Activated CD4-positive, alpha-beta T cell treated with anti-CD3 and anti-CD28 coated beads for 48 hours (primary cell): ENCODE measurements at regions not wholly inside any gene's neighbourhood (a gene's known extent, or its start where the extent isn't known, plus 50 kb on each side); places are given as distances from the start of the nearest gene placed in this dataset.
"Not testable (repeated sequence)": the region's sequence is repeated elsewhere in the genome, so short reads cannot be mapped to it uniquely, and the experiment has no call there.

ENCODE experiments used
- DNase-seq: peaks from one replicate; pipeline ENCODE4 v3.0.0-alpha.2; 2020

DNA sequence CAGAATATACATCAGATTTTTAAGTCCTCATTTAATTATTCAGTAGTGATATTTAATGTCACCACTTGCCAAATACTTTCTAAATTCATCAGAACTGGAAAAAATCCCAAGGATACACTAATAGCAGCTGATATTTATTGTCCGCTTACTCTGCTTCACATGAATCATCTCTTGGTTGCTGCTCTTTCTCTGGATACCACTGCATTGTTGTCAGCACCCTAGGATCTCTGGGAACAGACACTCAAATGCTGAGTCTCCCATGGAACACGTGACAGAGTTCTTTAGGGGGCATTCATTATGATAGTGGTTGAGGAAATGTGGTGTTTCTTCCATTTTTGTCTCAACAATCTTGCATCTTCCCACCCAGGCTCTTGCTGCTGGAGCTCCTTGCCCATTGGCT lies 318.0 kb downstream of the RFPL4B start:
- no peak for DNase-seq

DNA sequence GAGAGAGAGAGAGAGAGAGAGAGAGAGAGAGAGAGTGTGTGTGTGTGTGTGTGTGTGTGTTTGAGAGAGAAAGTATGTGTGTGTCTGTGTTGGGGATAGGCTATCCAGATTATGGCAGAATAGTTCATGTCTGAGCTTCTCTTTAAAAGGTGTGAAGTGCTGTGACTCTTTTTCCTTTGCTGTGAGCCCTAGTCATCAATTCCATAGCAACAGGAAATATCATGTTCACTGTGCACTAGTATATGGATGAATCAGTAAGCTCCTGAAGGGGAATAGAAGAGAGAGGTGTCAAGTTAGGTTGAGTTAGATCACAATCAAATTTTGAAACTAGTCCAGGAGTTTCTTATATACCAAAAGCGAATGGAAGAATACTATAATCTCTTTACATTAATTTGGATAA lies 318.7 kb downstream of the RFPL4B start:
- DNase-seq, result no peak

DNA sequence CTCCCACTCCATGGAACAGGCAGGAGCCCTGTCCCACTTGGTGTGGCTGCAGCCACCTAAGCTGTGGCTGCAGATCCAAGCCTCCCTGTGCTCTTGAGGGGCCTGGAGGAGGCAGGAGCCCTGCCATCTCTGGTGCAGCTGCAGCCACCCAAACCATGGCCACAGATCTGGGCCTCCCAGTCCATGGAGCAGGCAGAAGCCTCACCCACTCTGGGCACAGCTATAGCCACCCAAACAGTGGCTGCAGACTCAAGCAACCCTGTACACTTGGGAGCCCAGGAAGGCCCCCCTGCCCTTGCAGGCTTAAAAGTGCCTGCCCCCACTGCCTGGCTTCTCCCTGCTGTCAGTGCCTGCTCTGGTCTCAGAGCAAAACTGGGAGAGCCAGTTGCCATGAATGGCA lies 320.3 kb downstream of the RFPL4B start:
- no peak for DNase-seq

DNA sequence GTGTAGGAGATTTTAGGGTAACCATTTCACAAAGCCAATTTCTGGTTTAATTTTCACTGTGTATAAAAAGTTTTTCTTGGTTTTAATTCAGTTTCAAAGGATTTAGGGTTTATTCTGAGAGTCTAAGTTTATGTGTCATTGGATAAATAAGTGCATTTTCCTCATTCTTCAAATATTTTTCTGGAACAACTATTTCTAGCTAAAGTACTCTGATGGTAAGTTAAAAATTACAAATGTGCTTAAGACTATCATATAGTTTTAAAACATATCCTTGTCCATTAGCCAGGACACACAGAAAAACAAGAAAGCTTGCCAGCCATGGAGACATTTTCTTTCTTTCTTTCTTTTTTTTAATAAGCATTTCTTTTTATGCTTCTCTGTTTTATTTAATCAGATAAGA lies 333.0 kb downstream of the RFPL4B start:
- DNase-seq, result no peak

DNA sequence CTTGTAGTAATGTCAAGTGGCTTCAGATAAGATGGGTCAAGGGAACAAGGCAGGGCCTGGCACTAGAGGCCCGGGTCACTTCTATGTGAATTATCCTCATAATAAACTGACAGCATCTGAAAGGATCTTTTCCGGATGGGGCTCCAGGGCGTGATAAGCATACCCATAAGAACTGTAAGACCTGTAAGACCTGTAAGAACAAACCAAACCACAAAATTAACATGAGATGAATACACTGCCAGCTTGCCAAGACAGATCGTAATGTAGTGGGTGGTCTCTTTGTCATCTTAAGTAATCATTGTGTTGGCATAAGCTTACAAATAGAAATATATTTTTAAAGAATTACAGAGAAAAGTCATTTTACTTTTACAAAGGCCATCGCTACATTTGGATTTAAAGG lies 334.9 kb downstream of the RFPL4B start:
- no peak for DNase-seq

DNA sequence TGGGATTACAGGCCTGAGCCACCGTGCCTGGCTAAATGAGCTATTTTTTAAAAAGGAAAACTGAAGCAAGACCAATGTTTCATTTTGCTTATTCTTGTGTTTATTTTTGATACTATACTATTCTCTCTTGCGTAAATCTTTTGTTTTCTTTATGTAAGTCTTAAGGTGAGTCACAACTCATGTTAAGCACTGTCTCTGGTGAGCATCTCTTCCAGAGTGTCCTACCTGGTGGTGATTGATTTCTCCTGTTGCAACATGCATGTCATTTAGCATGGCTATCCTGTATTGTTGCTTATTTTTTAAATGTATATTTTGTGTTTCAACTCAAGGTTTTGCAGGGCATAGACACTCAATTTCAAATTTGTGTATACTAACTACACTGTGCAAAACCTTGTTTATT lies 336.0 kb downstream of the RFPL4B start:
- DNase-seq, result no peak

DNA sequence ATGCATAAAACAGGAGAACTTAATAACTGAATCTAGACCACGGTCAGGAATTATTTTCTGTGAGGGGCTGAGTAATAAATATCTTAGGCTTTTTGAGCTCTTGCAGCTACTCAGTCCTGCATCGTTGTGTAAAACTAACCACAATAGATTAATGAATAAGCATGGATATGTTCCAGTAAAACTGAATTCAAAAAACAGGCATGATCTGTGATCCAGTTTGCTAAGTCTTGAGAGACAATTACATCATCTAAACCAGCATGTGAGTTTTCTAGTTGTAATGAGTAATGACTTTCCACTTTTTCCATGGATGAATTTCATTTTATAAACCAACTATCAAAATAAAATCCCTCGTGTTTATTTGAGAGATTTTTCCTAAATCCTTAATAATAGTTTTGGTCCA lies 336.8 kb downstream of the RFPL4B start:
- DNase-seq, result no peak

DNA sequence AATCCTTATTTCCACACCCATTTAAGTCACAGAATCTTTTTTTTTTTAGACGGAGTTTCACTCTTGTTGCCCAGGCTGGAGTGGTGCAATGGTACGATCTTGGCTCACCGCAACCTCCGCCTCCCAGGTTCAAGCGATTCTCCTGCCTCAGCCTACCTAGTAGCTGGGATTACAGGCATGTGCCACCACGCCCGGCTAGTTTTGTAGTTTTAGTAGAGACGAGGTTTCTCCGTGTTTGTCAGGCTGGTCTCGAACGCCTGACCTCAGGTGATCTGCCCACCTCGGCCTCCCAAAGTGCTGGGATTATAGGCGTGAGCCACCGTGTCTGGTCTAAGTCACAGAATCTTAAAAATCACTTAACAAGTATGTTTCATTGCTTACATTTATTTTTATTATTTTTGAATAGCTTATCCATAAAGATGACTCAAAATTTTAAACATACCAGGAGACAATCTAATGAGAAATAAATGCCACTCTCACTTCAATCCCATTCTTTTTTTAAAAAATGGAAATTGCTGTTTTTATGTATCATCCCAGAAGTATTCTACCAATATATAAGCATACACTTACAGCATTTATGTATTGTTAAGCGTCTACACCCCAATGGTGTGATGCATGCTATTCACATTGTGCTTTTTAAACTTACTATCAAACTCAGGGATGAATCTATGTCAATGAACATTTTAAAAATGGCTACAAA lies 338.5 kb downstream of the RFPL4B start:
- DNase-seq, result not testable (repeated sequence)

DNA sequence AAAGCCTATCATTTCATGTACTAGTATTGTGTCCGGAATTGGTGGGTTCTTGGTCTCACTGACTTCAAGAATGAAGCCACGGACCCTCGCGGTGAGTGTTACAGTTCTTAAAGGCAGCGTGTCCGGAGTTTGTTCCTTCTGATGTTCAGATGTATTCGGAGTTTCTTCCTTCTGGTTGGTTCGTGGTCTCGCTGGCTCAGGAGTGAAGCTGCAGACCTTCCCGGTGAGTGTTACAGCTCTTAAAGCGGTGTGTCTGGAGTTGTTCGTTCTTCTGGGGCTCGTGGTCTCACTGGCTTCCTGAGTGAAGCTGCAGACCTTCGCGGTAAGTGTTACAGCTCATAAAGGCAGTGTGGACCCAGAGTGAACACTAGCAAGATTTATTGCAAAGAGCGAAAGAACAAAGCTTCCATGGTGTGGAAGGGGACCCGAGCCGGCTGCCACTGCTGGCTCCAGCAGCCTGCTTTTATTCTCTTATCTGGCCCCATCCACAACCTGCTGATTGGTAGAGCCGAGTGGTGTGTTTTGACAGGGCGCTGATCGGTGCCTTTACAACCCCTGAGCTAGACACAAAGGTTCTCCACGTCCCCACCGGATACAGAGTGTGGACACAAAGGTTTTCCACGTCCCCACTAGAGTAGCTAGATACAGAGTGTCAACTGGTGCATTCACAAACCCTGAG lies 341.5 kb downstream of the RFPL4B start:
- not testable (repeated sequence) for DNase-seq

DNA sequence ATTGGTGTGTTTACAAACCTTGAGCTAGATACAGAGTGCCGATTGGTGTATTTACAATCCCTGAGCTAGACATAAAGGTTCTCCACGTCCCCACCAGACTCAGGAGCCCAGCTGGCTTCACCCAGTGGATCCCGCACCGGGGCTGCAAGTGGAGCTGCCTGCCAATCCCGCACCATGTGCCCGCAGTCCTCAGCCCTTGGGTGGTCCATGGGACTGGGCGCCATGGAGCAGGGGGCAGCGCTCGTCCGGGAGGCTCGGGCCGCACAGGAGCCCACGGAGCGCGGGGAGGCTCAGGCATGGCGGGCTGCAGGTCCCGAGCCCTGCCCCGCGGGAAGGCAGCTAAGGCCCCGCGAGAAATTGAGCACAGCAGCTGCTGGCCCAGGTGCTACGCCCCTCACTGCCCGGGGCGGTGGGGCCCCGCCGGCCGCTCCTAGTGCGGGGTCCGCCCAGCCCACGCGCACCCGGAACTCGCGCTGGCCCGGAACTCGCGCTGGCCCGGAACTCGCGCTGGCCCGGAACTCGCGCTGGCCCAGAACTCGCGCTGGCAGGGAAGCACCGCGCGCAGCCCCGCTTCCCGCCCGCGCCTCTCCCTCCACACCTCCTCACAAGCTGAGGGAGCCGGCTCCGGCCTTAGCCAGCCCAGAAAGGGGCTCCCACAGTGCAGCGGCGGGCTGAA lies 342.2 kb downstream of the RFPL4B start:
- not testable (repeated sequence) for DNase-seq

DNA sequence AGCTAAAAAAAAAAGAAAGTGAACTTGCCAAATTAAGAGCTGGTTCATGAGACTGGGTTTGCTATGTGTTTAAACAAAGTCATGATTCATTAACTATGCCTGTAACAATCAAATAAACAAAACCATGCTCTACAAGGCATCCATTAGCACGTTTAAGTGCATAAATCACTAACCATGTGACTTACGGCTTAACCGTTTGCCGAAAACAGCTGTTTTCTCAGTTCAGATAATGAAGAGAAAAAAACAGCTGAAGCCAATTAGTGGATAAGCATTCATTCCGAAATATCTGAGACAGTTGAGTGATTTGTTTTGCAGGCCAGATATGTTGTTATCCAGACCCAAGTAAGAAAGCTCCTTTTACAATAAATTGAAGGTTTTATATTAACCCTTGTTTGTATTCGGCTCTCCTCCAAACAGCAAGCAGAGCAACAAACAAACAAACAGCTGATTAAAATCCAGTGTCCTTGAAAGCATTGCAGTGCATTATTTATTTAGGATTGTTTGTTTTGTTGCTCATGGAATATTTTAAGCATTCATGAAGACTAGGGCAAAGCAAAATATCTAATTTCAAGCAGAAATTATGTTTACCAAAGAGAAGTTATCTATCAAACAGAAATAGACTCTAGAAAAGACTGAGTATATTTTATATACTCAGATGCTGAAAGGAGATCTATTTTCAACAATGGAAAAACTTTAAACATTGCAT lies 343.5 kb downstream of the RFPL4B start:
- DNase-seq, result no peak

DNA sequence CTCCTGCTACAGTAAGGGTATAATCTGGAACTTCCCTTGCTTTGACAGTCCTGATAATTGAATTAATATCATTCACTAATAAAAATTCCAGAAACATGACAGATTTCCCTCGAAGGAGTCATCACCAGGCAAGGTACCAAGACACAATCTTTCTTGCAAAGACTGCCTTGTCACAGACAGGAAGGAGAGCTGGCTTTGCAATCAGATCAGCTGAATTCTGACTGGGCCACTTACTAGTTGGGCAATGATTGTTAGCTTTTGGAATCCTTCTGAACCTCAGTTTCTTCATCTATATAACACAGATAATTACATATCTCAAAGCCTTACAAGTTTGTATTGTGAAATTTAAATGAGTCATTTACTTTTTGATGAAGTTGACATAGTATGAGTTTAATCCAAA lies 344.2 kb downstream of the RFPL4B start:
- DNase-seq, result no peak

DNA sequence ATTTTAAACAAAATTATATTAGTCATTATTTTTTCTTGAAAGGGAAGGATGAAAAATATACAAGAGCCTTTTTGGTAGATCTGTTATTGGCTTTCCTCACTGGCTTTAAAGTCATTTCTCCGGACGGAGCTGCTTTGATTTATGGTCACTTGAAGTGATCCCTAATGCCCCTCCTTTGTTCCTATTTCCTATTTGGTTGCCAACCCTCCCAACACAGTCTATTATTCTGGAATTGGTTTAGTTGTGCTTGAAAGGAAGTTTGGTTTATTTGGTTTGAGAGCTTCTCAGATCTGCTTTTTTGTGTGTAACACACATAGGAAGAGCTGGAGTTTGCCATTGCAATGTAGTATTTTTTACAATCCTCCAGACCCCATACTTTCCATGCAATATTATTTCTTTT lies 347.9 kb downstream of the RFPL4B start:
- no peak for DNase-seq

DNA sequence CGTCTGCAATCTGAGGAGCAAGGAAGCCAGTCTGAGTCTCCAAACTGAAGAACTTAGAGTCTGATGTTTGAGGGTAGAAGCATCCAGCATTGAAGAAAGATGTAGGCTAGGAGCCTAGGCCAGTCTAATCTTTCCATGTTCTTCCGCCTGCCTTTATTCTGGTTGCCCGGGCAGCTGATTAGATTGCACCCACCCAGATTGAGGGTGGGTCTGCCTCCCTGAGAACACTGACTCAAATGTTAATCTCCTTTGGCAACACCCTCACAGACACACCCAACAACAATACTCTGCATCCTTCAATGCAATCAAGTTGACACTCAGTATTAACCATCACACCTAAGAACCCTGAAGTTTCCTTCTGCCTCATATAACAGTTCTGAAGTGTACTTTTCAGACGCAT lies 350.1 kb downstream of the RFPL4B start:
- no peak for DNase-seq

DNA sequence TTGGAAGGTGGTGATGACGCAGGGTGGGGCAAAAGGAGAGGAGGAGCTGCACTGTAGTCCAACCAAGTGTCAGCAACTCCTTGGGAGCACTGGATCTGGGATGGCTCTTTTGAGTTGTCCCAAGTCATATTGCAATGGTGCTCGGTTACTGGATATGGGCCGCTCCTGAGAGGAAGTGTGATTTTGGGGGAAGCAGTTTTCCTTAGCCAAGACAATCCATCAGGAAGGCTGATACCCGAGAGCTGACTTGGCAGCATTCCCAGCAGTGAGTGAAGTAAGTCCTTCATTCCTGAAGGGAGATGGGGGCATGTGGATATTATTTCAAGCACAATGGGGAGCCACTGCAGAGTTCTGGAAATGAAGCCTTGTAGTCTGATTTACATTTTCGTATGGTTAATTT lies 354.1 kb downstream of the RFPL4B start:
- DNase-seq, result no peak

DNA sequence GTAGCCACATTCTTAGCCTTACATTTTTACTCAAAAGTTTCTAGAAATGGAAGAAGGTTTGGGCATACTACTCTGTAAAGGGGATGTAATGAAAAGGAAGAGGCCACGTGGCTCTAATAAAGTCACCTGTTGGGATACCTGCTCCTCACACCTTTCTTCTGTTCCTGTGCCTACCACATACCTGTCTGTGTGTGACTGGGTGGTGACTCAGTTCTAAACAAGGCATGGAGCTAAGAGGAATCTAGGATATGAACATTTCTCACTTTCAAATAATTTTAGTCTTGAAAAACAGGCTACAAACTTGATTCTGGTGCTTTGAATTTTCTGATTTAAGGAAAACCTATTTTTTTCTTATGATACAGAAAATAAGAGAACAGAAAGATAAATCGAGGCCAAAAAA lies 363.6 kb downstream of the RFPL4B start:
- no peak for DNase-seq

DNA sequence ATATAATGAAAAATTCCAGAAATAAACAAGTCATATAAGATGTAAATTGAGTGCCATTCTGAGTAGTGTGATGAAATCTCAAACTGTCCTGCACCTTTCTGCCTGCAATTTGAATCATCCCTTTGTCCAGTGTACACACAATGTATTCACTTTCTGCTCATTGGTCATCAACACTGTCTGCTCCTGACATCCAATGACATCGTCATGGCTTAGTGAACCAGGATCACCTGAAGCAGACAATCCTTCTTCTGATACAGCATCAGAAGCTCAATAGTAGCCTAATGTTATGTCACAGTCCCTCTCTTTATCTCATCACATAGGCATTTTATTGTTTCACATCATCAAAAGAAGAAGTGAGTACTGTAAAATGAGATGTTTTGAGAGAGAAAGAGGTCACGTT lies 366.3 kb downstream of the RFPL4B start:
- no peak for DNase-seq

DNA sequence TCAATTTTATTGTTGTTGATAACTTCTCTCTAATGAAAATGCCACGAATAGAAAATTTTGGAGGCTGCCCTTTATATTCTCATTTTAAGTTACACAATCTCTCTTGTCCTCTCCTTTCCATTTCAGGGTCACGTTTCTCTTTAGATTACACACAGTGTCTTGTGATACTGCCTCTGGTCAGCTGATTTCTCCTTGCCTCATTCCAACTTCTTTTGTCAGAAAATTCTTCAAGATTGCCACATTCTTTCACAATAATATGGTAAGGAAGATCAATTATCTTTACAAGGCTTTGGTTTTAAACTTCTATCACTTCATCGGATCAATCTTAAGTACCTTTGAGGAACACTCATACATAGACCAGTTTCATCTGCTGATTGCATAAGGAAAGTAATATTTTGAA lies 370.3 kb downstream of the RFPL4B start:
- no peak for DNase-seq

DNA sequence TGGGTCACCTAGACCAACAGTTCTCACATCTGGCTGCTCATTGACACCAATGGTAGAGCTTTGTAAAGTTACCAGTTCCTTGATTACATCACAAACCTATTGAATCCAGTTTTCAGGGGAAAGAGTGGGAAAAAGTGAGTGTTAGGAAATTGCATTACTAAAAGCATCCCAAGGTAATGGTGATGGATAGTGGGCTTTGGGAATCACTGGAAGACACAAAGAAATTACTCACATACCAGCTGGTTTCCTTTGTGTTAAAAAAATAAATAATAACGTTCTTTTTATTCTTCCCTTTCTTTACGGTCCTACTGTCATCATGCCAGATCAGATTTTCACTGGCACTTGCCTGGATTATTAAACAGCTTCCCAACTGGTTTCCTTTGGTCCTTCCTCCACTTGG lies 370.7 kb downstream of the RFPL4B start:
- no peak for DNase-seq

DNA sequence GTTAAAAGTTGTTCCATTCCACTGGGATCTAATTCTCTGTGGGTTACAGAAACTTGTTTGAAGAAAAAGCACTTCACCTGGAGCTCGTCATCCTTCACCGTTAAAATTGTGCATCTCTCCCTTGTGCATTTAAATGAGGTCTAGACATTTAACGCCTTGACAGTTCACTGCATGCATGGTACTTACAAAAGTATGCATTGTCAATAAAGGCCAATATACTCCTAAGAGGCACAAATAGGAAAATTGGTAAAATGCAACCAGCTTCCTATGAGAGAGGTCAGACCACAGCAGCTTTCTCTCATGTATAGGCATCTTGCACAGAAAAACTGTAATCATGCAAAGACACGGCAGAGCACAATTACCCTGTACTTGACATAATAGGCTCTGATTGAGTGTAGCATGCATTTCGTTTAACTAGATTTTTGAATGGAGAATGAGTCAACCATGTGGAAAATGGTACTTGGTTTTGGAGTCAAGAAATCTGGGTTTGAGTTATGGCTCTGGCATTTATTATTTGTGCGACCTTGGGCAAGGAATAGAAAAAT lies 378.5 kb downstream of the RFPL4B start:
- no peak for DNase-seq

DNA sequence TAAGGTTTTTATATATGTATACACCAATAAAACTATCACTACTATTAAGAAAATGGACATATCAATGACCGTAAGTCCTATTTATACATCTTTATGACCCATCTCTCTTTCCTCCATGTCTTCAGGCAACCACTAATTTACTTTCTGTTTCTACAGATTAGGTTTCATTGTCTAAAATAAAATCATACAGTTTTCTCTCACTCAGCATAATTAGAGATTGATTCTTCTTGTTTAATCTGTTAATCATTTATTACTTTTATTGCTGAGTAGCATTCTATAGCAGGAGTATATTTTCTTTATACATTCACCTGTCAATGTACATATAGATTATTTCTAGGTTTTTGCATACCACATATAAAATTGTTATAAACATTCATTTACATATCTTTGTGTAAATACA lies 388.0 kb downstream of the RFPL4B start:
- DNase-seq, result no peak

DNA sequence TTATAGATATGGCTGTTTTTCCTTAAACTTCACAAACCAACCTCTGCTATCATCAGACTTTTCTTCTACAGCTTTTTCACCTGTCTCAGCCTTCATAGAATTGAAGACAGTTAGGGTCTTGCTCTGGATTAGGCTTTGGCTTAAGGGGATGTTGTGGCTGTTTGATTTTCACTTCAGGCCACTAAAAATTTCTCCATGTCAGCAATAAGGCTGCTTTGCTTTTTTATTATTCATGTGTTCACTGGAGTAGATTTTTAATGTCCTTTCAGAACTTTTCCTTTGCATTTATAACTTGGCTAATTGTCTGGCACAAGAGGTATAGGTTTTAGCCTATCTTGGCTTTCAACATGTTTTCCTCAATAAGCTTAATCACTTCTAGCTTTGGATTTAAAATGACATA lies 392.6 kb downstream of the RFPL4B start:
- DNase-seq, result no peak

DNA sequence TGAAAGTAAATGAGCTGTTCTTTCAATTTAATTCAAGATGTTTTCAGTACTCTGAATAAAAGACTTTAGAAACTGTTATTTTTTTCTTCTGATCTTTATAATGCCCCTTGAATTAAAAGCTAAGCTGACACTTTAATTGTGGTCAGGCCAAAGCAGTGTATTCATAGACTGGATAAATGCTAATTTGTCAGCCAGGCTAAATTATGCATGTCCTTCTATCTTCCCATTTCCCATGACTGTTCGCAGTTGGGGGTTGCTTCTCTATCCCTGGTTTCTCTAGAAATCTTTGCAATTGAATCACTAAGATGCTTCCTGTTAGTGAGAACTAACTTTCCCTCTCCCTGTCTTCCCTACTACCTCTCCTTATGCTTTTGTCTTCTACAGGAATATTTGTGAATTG lies 396.2 kb downstream of the RFPL4B start:
- DNase-seq, result no peak

DNA sequence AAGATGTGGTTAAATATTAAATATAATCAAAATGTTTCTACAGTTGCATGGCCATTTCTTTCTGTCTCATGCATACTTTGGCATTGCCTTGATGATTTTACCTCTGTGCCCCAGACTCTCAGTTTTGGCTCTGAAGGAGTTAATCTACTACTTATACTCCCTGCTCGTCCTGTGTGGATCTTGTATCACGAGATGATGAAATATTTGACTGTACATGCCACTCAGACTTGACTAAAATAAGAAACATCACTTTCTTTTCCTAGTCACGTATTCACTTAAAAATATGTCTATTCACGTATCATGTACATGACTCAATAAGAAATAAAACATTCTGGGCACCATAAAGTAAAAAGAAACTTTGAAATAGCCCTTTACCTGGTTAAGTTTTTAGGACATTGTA lies 397.7 kb downstream of the RFPL4B start:
- no peak for DNase-seq
